ENCODE measurements at regions not wholly inside any gene's neighbourhood (a gene's known extent, or its start where the extent isn't known, plus 50 kb on each side); places are given as distances from the start of the nearest gene placed in this dataset.
A peak's percentile ranks its signal among the peaks of the same experiment; 100 is the strongest.

- no peaks in the 10 kb centered on the region for H3K27me3 ChIP-seq
- TF ChIP-seq CTCF (IDR thresholded peaks at IDR 0.05) (no peak), POLR2A (IDR thresholded peaks at IDR 0.05) (no peak)
- no peaks in the 10 kb centered on the region for H3K36me3 ChIP-seq (ENCODE audit: low read depth, missing control alignments)
- no peaks in the 10 kb centered on the region for H3K9me3 ChIP-seq
- no peak for DNase-seq
- no peaks in the 10 kb centered on the region for H3K4me1 ChIP-seq
- WGBS, 2 donors, result 61 to 70% methylated on average over 1 of the region's 1 CpG
- H3K27ac ChIP-seq, result no peak overlapping the region
- intact Hi-C loops (cut with DNase I; ENCODE audit: low total_unique reads), result no loop called here
- no peak overlapping the region for H3K4me3 ChIP-seq
These were observed 191.7 kb upstream of the NAALADL2 start for GRCh38 chr3:174667386-174667785.

GRCh38 chr3:174675406-174675805 lies 183.7 kb upstream of the NAALADL2 start:
- H3K4me1 ChIP-seq, result no peaks in the 10 kb centered on the region
- intact Hi-C loops (cut with DNase I; ENCODE audit: low total_unique reads), result no loop called here
- TF ChIP-seq CTCF (IDR thresholded peaks at IDR 0.05), result no peak
- TF ChIP-seq POLR2A (IDR thresholded peaks at IDR 0.05), result no peak
- WGBS, 2 donors, result 36 to 46% methylated on average over 2 of the region's 2 CpGs
- no peaks in the 10 kb centered on the region for H3K9me3 ChIP-seq
- no peaks in the 10 kb centered on the region for H3K27me3 ChIP-seq
- H3K27ac ChIP-seq, result no peak overlapping the region
- H3K36me3 ChIP-seq (ENCODE audit: low read depth, missing control alignments), result no peaks in the 10 kb centered on the region
- peak; percentile 19 for DNase-seq
- no peak overlapping the region for H3K4me3 ChIP-seq

- intact Hi-C loops (cut with DNase I; ENCODE audit: low total_unique reads), result no loop called here
- Histone ChIP-seq H3K27me3 (no peaks in the 10 kb centered on the region), H3K9me3 (no peaks in the 10 kb centered on the region), H3K4me3 (no peak overlapping the region), H3K4me1 (no peaks in the 10 kb centered on the region), H3K36me3 (ENCODE audit: low read depth, missing control alignments) (no peaks in the 10 kb centered on the region), H3K27ac (no peak overlapping the region)
- TF ChIP-seq CTCF (IDR thresholded peaks at IDR 0.05) (no peak), POLR2A (IDR thresholded peaks at IDR 0.05) (no peak)
- WGBS, 2 donors, result 75 to 95% methylated on average over 1 of the region's 1 CpG
- DNase-seq, result no peak
These were observed 177.3 kb upstream of the NAALADL2 start for GRCh38 chr3:174681784-174682183.

GRCh38 chr3:174685796-174686195 lies 173.3 kb upstream of the NAALADL2 start:
- intact Hi-C loops (cut with DNase I; ENCODE audit: low total_unique reads), result no loop called here
- H3K27ac ChIP-seq, result no peak overlapping the region
- TF ChIP-seq CTCF (IDR thresholded peaks at IDR 0.05) (no peak), POLR2A (IDR thresholded peaks at IDR 0.05) (no peak)
- H3K36me3 ChIP-seq (ENCODE audit: low read depth, missing control alignments), result no peaks in the 10 kb centered on the region
- H3K9me3 ChIP-seq, result no peaks in the 10 kb centered on the region
- no peak for DNase-seq
- no peaks in the 10 kb centered on the region for H3K4me1 ChIP-seq
- WGBS, 2 donors, result 96 to 97% methylated on average over 4 of the region's 4 CpGs
- H3K4me3 ChIP-seq, result no peak overlapping the region
- no peaks in the 10 kb centered on the region for H3K27me3 ChIP-seq

- H3K36me3 ChIP-seq (ENCODE audit: low read depth, missing control alignments), result no peaks in the 10 kb centered on the region
- H3K27me3 ChIP-seq, result no peaks in the 10 kb centered on the region
- no peak for DNase-seq
- WGBS, 2 donors, result 81% methylated on average over 1 of the region's 1 CpG
- no peaks in the 10 kb centered on the region for H3K9me3 ChIP-seq
- H3K4me1 ChIP-seq, result no peaks in the 10 kb centered on the region
- intact Hi-C loops (cut with DNase I; ENCODE audit: low total_unique reads), result no loop called here
- TF ChIP-seq CTCF (IDR thresholded peaks at IDR 0.05) (no peak), POLR2A (IDR thresholded peaks at IDR 0.05) (no peak)
- no peak overlapping the region for H3K4me3 ChIP-seq
- H3K27ac ChIP-seq, result no peak overlapping the region
These were observed 161.8 kb upstream of the NAALADL2 start for GRCh38 chr3:174697310-174697709.
